K562 (cell line): ENCODE measurements at regions not wholly inside any gene's neighbourhood (a gene's known extent, or its start where the extent isn't known, plus 50 kb on each side); places are given as distances from the start of the nearest gene placed in this dataset.

Source experiments
- ATAC-seq: fragments of 200-7000 bp; cut with Tn5 transposase; 3 replicates; pipeline ENCODE4 v1.9.1; 2020; ENCODE audit warnings: moderate library complexity
- BruUV-seq: library from RNA; stranded (reverse); fragments of 400-500 nt; replicated peaks from 2 replicates; lab custom pipeline; 2021; lab: Mats Ljungman, UMichigan
- CTCF ChIA-PET: fragments of 300-600 bp; formaldehyde crosslinking; extraction: SDS; loops from one replicate; lab custom pipeline; 2021; ENCODE audit warnings: low intra/inter-chr PET ratio; lab: Yijun Ruan, JAX
- POLR2A ChIA-PET: fragments of 300-600, 350-650 bp; sonication (Branson Sonifier 250); formaldehyde crosslinking; extraction: SDS; loops from one replicate; lab custom pipeline; 2021; ENCODE audit warnings: antibody characterized with exemption, inconsistent platforms; lab: Yijun Ruan, JAX
- DNase-seq, 4 experiments: peaks; one replicate each; pipeline versions ENCODE4 v3.0.0 to v3.0.0-alpha.2; 2011 to 2018; ENCODE audit warnings: low spot score in 3 of 4, mixed read lengths in 3 of 4; ENCODE audit errors: extremely low read depth in 1 of 4
- FAIRE-seq: peaks from 2 replicates; lab custom pipeline; 2011; peaks lifted over from hg19 to GRCh38; lab: Jason Lieb, UNC
- H2AFZ ChIP-seq: 2 replicates; pipeline ENCODE4 v1.6.0; 2011; ENCODE audit warnings: low read depth, low read length, control low read depth, inconsistent platforms
- H3K27ac ChIP-seq: fragments of 200-600 bp; 3 replicates; pipeline ENCODE4 v1.8.0; 2011; ENCODE audit warnings: low read depth, mild to moderate bottlenecking, control low read depth, inconsistent platforms, low read length, moderate library complexity, mixed read lengths; ENCODE audit errors: extremely low read depth
- H3K27me3 ChIP-seq, 2 experiments: fragments of 300-600 bp in 1 of 2; 2 replicates in 1 of 2; 3 replicates in 1 of 2; pipeline versions ENCODE4 v1.6.0 to v1.8.0; 2011; ENCODE audit warnings: inconsistent platforms in 2 of 2, low read length in 2 of 2, mild to moderate bottlenecking in 1 of 2, mixed read lengths in 1 of 2, moderate library complexity in 1 of 2; ENCODE audit not compliant: control insufficient read depth in 2 of 2, insufficient read depth in 2 of 2
- H3K36me3 ChIP-seq: fragments of 300-600 bp; 3 replicates; pipeline ENCODE4 v1.8.0; 2011; ENCODE audit warnings: mild to moderate bottlenecking, low read length, inconsistent platforms; ENCODE audit not compliant: control insufficient read depth, insufficient read depth
- H3K4me1 ChIP-seq, 2 experiments: fragments of 200-600 bp in 1 of 2; replicated peaks in 1 of 2; 2 replicates in 1 of 2; 3 replicates in 1 of 2; pipeline versions ENCODE4 v1.5.1 to v1.8.0; 2011; ENCODE audit warnings: inconsistent platforms in 2 of 2, low read length in 2 of 2, mild to moderate bottlenecking in 1 of 2, mixed read lengths in 1 of 2, moderate library complexity in 1 of 2; ENCODE audit not compliant: control insufficient read depth in 2 of 2, insufficient read depth in 2 of 2
- H3K4me2 ChIP-seq: 2 replicates; pipeline ENCODE4 v1.6.1; 2011; ENCODE audit warnings: low read length, control low read depth, inconsistent platforms, mixed read lengths; ENCODE audit not compliant: insufficient read depth
- H3K4me3 ChIP-seq: fragments of 200-600 bp; sonication (generic), shearing (Covaris generic); 2 replicates; pipeline ENCODE4 v1.5.1; 2016; ENCODE audit warnings: control low read depth, inconsistent platforms
- H3K79me2 ChIP-seq: fragments of 200-600 bp; 3 replicates; pipeline ENCODE4 v1.8.0; 2011; ENCODE audit warnings: low read length, inconsistent platforms; ENCODE audit not compliant: control insufficient read depth, insufficient read depth
- H3K9ac ChIP-seq, 2 experiments: 2 replicates each; pipeline versions ENCODE4 v1.6.0 to v1.6.1; 2011; ENCODE audit warnings: low read depth in 2 of 2, low read length in 2 of 2, control low read depth in 1 of 2, inconsistent platforms in 1 of 2, mild to moderate bottlenecking in 1 of 2, mixed read lengths in 1 of 2; ENCODE audit not compliant: insufficient read depth in 1 of 2
- H3K9me1 ChIP-seq: one replicate; pipeline ENCODE4 v1.6.0; 2011; ENCODE audit warnings: inconsistent platforms, mild to moderate bottlenecking, low read length, moderate library complexity; ENCODE audit not compliant: control insufficient read depth, insufficient read depth
- H3K9me3 ChIP-seq: replicated peaks from 2 replicates; pipeline ENCODE4 v1.5.1; 2011; ENCODE audit warnings: low read depth, low read length, inconsistent platforms; ENCODE audit not compliant: control insufficient read depth, insufficient read depth
- H4K20me1 ChIP-seq: replicated peaks from 2 replicates; pipeline ENCODE4 v1.6.1; 2011; ENCODE audit warnings: low read length, inconsistent platforms, mixed read lengths; ENCODE audit not compliant: control insufficient read depth, insufficient read depth
- BRF1 ChIP-seq: IDR thresholded peaks from 3 replicates; pipeline ENCODE4 v1.6.1; 2011; ENCODE audit warnings: borderline replicate concordance, mild to moderate bottlenecking; ENCODE audit not compliant: insufficient read length; ENCODE audit errors: extremely low read depth
- GABPB1 ChIP-seq: sonication (generic); formaldehyde crosslinking; IDR thresholded peaks from 2 replicates; pipeline ENCODE4 v1.8.0; 2022; ENCODE audit warnings: mild to moderate bottlenecking, missing genetic modification reagents
- GATAD2B ChIP-seq: fragments of 450-650 bp; IDR thresholded peaks from 2 replicates; pipeline ENCODE4 v1.6.1; 2017; ENCODE audit warnings: mild to moderate bottlenecking, borderline replicate concordance
- HDAC3 ChIP-seq: fragments of 450-650 bp; IDR thresholded peaks from 2 replicates; pipeline ENCODE4 v1.6.1; 2018; ENCODE audit warnings: borderline replicate concordance, mild to moderate bottlenecking, moderate library complexity; ENCODE audit not compliant: partially characterized antibody
- HNRNPLL ChIP-seq: fragments of 200-400 bp; formaldehyde crosslinking; IDR thresholded peaks from 2 replicates; pipeline ENCODE4 v1.6.1; 2017; ENCODE audit warnings: low read length, low read depth, mild to moderate bottlenecking; ENCODE audit not compliant: poor library complexity, severe bottlenecking
- KDM1A ChIP-seq, 2 experiments: fragments of 450-650 bp; IDR thresholded peaks; 2 replicates each; pipeline ENCODE4 v1.6.1; 2016; ENCODE audit warnings: mild to moderate bottlenecking in 2 of 2
- MEIS2 ChIP-seq: fragments of 450-650 bp; IDR thresholded peaks from 2 replicates; pipeline ENCODE4 v1.6.1; 2014; ENCODE audit warnings: mild to moderate bottlenecking; ENCODE audit not compliant: partially characterized antibody
- TARDBP ChIP-seq: fragments of 450-650 bp; IDR thresholded peaks from 2 replicates; pipeline ENCODE4 v1.6.1; 2016
- TBL1XR1 ChIP-seq, 2 experiments: IDR thresholded peaks; 2 replicates each; pipeline ENCODE4 v1.6.1; 2012; ENCODE audit warnings: improper control_type of control experiment in 2 of 2, low read length in 2 of 2, mild to moderate bottlenecking in 1 of 2
- ZNF175 ChIP-seq: fragments of 200-800 bp; sonication (Bioruptor generic); IDR thresholded peaks from 2 replicates; pipeline ENCODE4 v1.6.1; 2016; ENCODE audit warnings: low read depth, mild to moderate bottlenecking, missing genetic modification characterization, missing compliant biosample characterization
- ZNF24 ChIP-seq: fragments of 450-650 bp; IDR thresholded peaks from 2 replicates; pipeline ENCODE4 v1.6.1; 2016
- ZNF384 ChIP-seq: IDR thresholded peaks from 2 replicates; pipeline ENCODE4 v1.6.1; 2012; ENCODE audit warnings: low read depth, low read length, improper control_type of control experiment
- ZNF507 ChIP-seq: conservative IDR thresholded peaks from 2 replicates; pipeline ENCODE4 v1.6.1; 2017; ENCODE audit warnings: missing genetic modification characterization, missing compliant biosample characterization
- WGBS: fragments of 100-300 bp; shearing (Covaris generic); methylation state at CpG from one replicate; pipeline ENCODE4 v1.1.6; 2016; ENCODE audit warnings: low coverage, mixed read lengths; ENCODE audit not compliant: insufficient coverage; ENCODE audit errors: missing lambda C conversion rate; 5-methylcytosine and 5-hydroxymethylcytosine counted together
- in situ Hi-C: fragments of 300-500 bp; cut with MboI; formaldehyde crosslinking; loops from 4 replicates; pipeline ENCODE4 v1.15.0; 2018; ENCODE audit warnings: inconsistent platforms, mixed read lengths
- intact Hi-C: fragments of 100-400 bp; cut with micrococcal nuclease; formaldehyde crosslinking; loops from 2 replicates; pipeline ENCODE4 v1.14.2; 2022
- TF ChIP-seq, protein P1 (sequence below): fragments of 450-650 bp; IDR thresholded peaks from 2 replicates; pipeline ENCODE4 v1.6.1; 2014; ENCODE audit warnings: low read depth, mild to moderate bottlenecking, moderate library complexity, borderline replicate concordance
- TF ChIP-seq, protein P2 (sequence below): conservative IDR thresholded peaks from 2 replicates; pipeline ENCODE4 v1.6.1; 2011; ENCODE audit warnings: low read depth, mild to moderate bottlenecking, low read length; ENCODE audit not compliant: control insufficient read depth
- TF ChIP-seq, protein P3 (sequence below): fragments of 450-650 bp; IDR thresholded peaks from 2 replicates; pipeline ENCODE4 v1.6.1; 2018; ENCODE audit not compliant: partially characterized antibody

DNA sequence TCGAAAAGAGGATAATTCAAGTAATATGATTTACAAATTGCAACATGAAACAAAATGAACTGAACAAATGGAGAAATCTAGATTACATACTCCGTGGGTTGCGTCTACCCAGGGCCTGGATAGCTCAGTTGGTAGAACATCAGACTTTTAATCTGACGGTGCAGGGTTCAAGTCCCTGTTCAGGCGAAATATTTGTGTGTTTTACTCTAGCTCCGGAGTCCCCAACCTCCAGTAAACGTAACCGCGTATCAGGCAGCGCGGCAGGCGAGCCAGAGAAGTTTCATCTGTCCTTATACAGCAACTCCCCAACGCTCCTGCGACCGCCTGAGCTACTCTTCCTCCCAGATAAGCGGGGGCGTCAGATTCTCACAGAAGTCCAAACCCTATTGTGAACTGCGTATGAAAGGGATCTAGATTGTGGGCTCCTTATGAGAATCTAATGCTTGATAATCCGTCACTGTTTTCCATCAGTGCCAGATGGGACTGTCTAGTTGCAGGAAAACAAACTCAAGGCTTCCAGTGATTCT is 176.1 kb downstream of the TRIM27 start:
- in situ Hi-C loops = no loop called here
- DNase-seq = peak; percentile 77 to 99 (median 83)
- H2AFZ ChIP-seq = peak overlapping the region; percentile 94
- H3K79me2 ChIP-seq = 0 out of 3 replicates have a peak, but pooled peaks cover 3% of the 10 kb centered on the region
- 0% methylated on average over 19 of the region's 19 CpGs for WGBS
- H3K27me3 ChIP-seq = no peaks in the 10 kb centered on the region
- H3K9ac ChIP-seq = peak overlapping the region; percentile 24 to 57; a peak in 3 of 4 replicates
- peak; percentile 92 for FAIRE-seq
- peak overlapping the region; percentile 97 for H3K4me2 ChIP-seq
- ChIA-PET POLR2A (interaction anchor here (0.6 to 1.4 kb wide), 8 partner anchors 10 to 132 kb away, joined by 3 to 7 read pairs (median 4); no protein-coding TSS in a partner anchor), CTCF (interaction anchor here (0.6 kb wide), 1 partner anchor 87 kb away, joined by 5 read pairs; no protein-coding TSS in a partner anchor)
- peaks cover 8 to 20% of the 10 kb centered on the region in 2 experiments; a peak in 4 of 5 replicates for H3K4me1 ChIP-seq
- ATAC-seq = peak; percentile 84
- H3K9me3 ChIP-seq = no peaks in the 10 kb centered on the region
- peak overlapping the region; percentile 64 for H3K27ac ChIP-seq
- intact Hi-C loops = loop anchor here (10.0 kb wide), 1 partner anchor 913 kb away; a partner anchor contains a TSS
- peak overlapping the region; percentile 46 for H3K4me3 ChIP-seq
- TSS peak; percentile 99 for BruUV-seq
- no peaks in the 10 kb centered on the region for H3K36me3 ChIP-seq
- no peaks in the 10 kb centered on the region for H3K9me1 ChIP-seq
- H4K20me1 ChIP-seq = no peaks in the 10 kb centered on the region
- TF ChIP-seq ZNF24 = peak; percentile 92
- peak; percentile 24 for TF ChIP-seq HDAC3
- TF ChIP-seq MEIS2 = peak; percentile 33
- TF ChIP-seq, protein P1, sequence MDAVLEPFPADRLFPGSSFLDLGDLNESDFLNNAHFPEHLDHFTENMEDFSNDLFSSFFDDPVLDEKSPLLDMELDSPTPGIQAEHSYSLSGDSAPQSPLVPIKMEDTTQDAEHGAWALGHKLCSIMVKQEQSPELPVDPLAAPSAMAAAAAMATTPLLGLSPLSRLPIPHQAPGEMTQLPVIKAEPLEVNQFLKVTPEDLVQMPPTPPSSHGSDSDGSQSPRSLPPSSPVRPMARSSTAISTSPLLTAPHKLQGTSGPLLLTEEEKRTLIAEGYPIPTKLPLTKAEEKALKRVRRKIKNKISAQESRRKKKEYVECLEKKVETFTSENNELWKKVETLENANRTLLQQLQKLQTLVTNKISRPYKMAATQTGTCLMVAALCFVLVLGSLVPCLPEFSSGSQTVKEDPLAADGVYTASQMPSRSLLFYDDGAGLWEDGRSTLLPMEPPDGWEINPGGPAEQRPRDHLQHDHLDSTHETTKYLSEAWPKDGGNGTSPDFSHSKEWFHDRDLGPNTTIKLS = peak; percentile 26; the same call in 1 of the 2 replicates
- TF ChIP-seq GATAD2B = peak; percentile 83
- no peak; the same call in 1 of the 2 replicates for TF ChIP-seq TARDBP
- peak; percentile 62 for TF ChIP-seq GABPB1 (CRISPR knock-in tag)
- TF ChIP-seq, protein P2, sequence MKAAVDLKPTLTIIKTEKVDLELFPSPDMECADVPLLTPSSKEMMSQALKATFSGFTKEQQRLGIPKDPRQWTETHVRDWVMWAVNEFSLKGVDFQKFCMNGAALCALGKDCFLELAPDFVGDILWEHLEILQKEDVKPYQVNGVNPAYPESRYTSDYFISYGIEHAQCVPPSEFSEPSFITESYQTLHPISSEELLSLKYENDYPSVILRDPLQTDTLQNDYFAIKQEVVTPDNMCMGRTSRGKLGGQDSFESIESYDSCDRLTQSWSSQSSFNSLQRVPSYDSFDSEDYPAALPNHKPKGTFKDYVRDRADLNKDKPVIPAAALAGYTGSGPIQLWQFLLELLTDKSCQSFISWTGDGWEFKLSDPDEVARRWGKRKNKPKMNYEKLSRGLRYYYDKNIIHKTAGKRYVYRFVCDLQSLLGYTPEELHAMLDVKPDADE = peak; percentile 93
- TF ChIP-seq, protein P3, sequence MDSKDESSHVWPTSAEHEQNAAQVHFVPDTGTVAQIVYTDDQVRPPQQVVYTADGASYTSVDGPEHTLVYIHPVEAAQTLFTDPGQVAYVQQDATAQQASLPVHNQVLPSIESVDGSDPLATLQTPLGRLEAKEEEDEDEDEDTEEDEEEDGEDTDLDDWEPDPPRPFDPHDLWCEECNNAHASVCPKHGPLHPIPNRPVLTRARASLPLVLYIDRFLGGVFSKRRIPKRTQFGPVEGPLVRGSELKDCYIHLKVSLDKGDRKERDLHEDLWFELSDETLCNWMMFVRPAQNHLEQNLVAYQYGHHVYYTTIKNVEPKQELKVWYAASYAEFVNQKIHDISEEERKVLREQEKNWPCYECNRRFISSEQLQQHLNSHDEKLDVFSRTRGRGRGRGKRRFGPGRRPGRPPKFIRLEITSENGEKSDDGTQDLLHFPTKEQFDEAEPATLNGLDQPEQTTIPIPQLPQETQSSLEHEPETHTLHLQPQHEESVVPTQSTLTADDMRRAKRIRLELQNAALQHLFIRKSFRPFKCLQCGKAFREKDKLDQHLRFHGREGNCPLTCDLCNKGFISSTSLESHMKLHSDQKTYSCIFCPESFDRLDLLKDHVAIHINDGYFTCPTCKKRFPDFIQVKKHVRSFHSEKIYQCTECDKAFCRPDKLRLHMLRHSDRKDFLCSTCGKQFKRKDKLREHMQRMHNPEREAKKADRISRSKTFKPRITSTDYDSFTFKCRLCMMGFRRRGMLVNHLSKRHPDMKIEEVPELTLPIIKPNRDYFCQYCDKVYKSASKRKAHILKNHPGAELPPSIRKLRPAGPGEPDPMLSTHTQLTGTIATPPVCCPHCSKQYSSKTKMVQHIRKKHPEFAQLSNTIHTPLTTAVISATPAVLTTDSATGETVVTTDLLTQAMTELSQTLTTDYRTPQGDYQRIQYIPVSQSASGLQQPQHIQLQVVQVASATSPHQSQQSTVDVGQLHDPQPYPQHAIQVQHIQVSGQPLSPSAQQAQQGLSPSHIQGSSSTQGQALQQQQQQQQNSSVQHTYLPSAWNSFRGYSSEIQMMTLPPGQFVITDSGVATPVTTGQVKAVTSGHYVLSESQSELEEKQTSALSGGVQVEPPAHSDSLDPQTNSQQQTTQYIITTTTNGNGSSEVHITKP = no peak
- TF ChIP-seq TBL1XR1 (IDR thresholded peaks at IDR 0.05; ENCODE audit: low read length in 2 of 2) = peak in 1 of 2 experiments; percentile 93; a peak in 3 of 4 replicates
- TF ChIP-seq ZNF175 (CRISPR knock-in tag) = peak; percentile 56; the same call in 1 of the 2 replicates
- TF ChIP-seq BRF1 = peak; percentile 83
- peak; percentile 95 for TF ChIP-seq HNRNPLL
- no peak for TF ChIP-seq ZNF507 (tag)
- TF ChIP-seq KDM1A (IDR thresholded peaks at IDR 0.05) = peak in 1 of 2 experiments; percentile 76; a peak in 3 of 4 replicates
- TF ChIP-seq ZNF384 = 0 out of 2 replicates have a peak, but pooled peaks have one; percentile 13
